ENCODE measurements at regions not wholly inside any gene's neighbourhood (a gene's known extent, or its start where the extent isn't known, plus 50 kb on each side); places are given as distances from the start of the nearest gene placed in this dataset.

DNA sequence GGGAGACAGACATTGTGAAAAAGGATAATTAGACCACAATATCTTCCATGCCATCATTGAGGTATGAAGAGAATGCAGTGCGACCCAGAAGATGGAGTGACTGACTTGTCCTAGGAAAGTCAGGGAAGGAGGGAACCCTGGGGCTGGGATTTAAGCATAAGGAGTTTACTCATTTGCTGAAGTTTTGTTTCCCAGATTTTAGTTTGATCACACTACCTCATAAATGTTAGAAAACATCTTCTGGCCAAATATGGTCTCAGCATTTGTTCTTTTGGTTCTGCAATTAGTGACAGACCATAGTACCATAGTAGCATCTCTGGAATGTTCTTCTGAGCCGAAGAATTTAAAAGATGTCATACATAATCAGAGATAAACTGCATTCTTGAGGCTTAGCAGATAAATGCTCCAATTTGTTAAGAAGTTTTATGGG lies 96.5 kb upstream of the PGRMC2 start:
- Histone ChIP-seq H3K9ac (ENCODE audit: low read depth, low read length) (peak overlapping the region; percentile 47; the same call in 1 of the 2 replicates), H2AFZ (replicated peaks; ENCODE audit: low read length, poor library complexity) (no peak overlapping the region), H3K4me2 (ENCODE audit: low read depth, low read length) (peak overlapping the region; percentile 50; the same call in 1 of the 2 replicates), H2AK5ac (ENCODE audit: low read depth, low read length) (peak overlapping the region; percentile 85), H3K36me3 (ENCODE audit: control insufficient read depth, insufficient read depth, low read length) (no peaks in the 10 kb centered on the region), H2BK120ac (ENCODE audit: low read depth, low read length) (peak overlapping the region; percentile 98), H3K27ac (ENCODE audit: insufficient read depth, low read length) (peak overlapping the region; percentile 85), H2AK9ac (replicated peaks; ENCODE audit: low read depth, low read length, poor library complexity) (no peak overlapping the region), H4K20me1 (ENCODE audit: insufficient read depth, low read length) (no peaks in the 10 kb centered on the region), H3K23ac (ENCODE audit: low read depth, low read length) (peak overlapping the region; percentile 57), H3K18ac (ENCODE audit: low read depth, low read length) (peak overlapping the region; percentile 98), H3K4ac (ENCODE audit: low read depth, low read length) (peak overlapping the region; percentile 97), H3K14ac (replicated peaks; ENCODE audit: low read depth, low read length) (peak overlapping the region; percentile 73), H4K5ac (ENCODE audit: low read depth, low read length) (peak overlapping the region; percentile 95), H3K9me3 (ENCODE audit: control insufficient read depth, insufficient read depth, low read length) (no peaks in the 10 kb centered on the region), H2BK15ac (ENCODE audit: low read depth, low read length) (peak overlapping the region; percentile 57; the same call in 2 of the 3 replicates), H3K4me1 (ENCODE audit: control insufficient read depth, insufficient read depth, low read length) (peaks cover 31% of the 10 kb centered on the region), H4K91ac (ENCODE audit: insufficient read depth, low read depth, low read length) (peak overlapping the region; percentile 82), H3K79me1 (ENCODE audit: low read depth in 1 of 2, low read length in 2 of 2) (no peaks in the 10 kb centered on the region), H3K9me1 (ENCODE audit: insufficient read depth, low read length) (peaks cover 23% of the 10 kb centered on the region), H4K8ac (ENCODE audit: low read depth in 2 of 2, low read length in 2 of 2) (peak overlapping the region; percentile 84 to 92), H2BK5ac (ENCODE audit: low read depth, low read length, poor library complexity, severe bottlenecking) (peak overlapping the region; percentile 98), H3K27me3 (ENCODE audit: control insufficient read depth, insufficient read depth, low read length) (no peaks in the 10 kb centered on the region), H3K56ac (ENCODE audit: extremely low read depth, insufficient read depth, low read length) (peak overlapping the region; percentile 85), H3K4me3 (ENCODE audit: insufficient read depth, low read depth, low read length) (no peak overlapping the region), H2BK20ac (ENCODE audit: low read depth, low read length) (peak overlapping the region; percentile 96)
- in situ Hi-C loops (cut with MboI; ENCODE audit: low sequenced_read_pairs): no loop called here
- TF ChIP-seq POLR2A (IDR thresholded peaks at IDR 0.05; ENCODE audit: low read depth, low read length) (no peak), NFE2L2 (IDR thresholded peaks at IDR 0.05; ENCODE audit: low read depth, low read length) (no peak), CHD1 (IDR thresholded peaks at IDR 0.05; ENCODE audit: low read depth, low read length) (no peak), ELK1 (IDR thresholded peaks at IDR 0.05; ENCODE audit: borderline replicate concordance, low read depth, low read length) (no peak)
- ChIA-PET CTCF (interaction anchor here (0.7 kb wide), 1 partner anchor 13 kb away, joined by 3 read pairs; no protein-coding TSS in a partner anchor), POLR2A (ENCODE audit: unreplicated experiment) (no interaction called here)
- dilution Hi-C loops (cut with HindIII; ENCODE audit: low sequenced_read_pairs, unreplicated experiment): no loop called here
- no CpG with 5 or more reads among the region's 2 CpGs for WGBS, 2 experiments (ENCODE audit: extremely low coverage in 2 of 2, insufficient read length in 1 of 2)
- DNase-seq (peak; percentile 75), ATAC-seq (ENCODE audit: low read depth) (peak; percentile 55)
- intact Hi-C loops (cut with micrococcal nuclease): loop anchor here (1.0 to 10.0 kb wide), 4 partner anchors 96 to 711 kb away; partner anchors contain the start of genes C4orf33 and SCLT1
- BruUV-seq (replicated peaks): no TSS peak

Data from IMR-90 (cell line).